OCI-LY7 (cell line): ENCODE measurements at regions not wholly inside any gene's neighbourhood (a gene's known extent, or its start where the extent isn't known, plus 50 kb on each side); places are given as distances from the start of the nearest gene placed in this dataset.

Experiments
- BruUV-seq: library from RNA; stranded (reverse); fragments of 400-500 nt; replicated peaks from 2 replicates; lab custom pipeline; 2021; lab: Mats Ljungman, UMichigan
- CTCF ChIA-PET: fragments of 300-600 bp; sonication (Branson Sonifier 250); formaldehyde crosslinking; loops from one replicate; lab custom pipeline; 2022; ENCODE audit warnings: antibody characterized with exemption; ENCODE audit not compliant: unreplicated experiment; lab: Charles Lee
- POLR2A ChIA-PET: fragments of 300-600 bp; sonication (Branson Sonifier 250); formaldehyde crosslinking; loops from one replicate; lab custom pipeline; 2022; ENCODE audit warnings: antibody characterized with exemption; lab: Charles Lee
- DNase-seq: peaks from one replicate; pipeline ENCODE4 v3.0.0-alpha.2; 2015; ENCODE audit warnings: low spot score
- H2AFZ ChIP-seq: fragments of 200-600 bp; sonication (generic), shearing (Covaris generic); 2 replicates; pipeline ENCODE4 v1.6.1; 2014; ENCODE audit warnings: mild to moderate bottlenecking, antibody characterized with exemption, low read length, moderate library complexity
- H3K27ac ChIP-seq: fragments of 200-600 bp; sonication (generic); 2 replicates; pipeline ENCODE4 v1.5.1; 2014; ENCODE audit warnings: mixed run types, low read depth, mild to moderate bottlenecking, moderate library complexity, low read length, inconsistent platforms; ENCODE audit not compliant: poor library complexity, severe bottlenecking
- H3K36me3 ChIP-seq: fragments of 200-600 bp; sonication (generic); 2 replicates; pipeline ENCODE4 v1.6.1; 2014; ENCODE audit warnings: mild to moderate bottlenecking, antibody characterized with exemption, low read length, moderate library complexity, mixed read lengths; ENCODE audit not compliant: insufficient read depth
- H3K4me1 ChIP-seq: fragments of 200-600 bp; sonication (generic); 2 replicates; pipeline ENCODE4 v1.5.1; 2014; ENCODE audit warnings: mild to moderate bottlenecking, low read length; ENCODE audit not compliant: insufficient read depth, poor library complexity, severe bottlenecking
- H3K4me2 ChIP-seq: fragments of 200-600 bp; sonication (generic); 2 replicates; pipeline ENCODE4 v1.6.1; 2014; ENCODE audit warnings: mild to moderate bottlenecking, low read length
- H3K4me3 ChIP-seq: fragments of 200-600 bp; sonication (generic); 2 replicates; pipeline ENCODE4 v1.5.1; 2014; ENCODE audit warnings: mild to moderate bottlenecking, low read depth, low read length; ENCODE audit not compliant: poor library complexity, severe bottlenecking
- H3K79me2 ChIP-seq: fragments of 200-600 bp; sonication (generic); 2 replicates; pipeline ENCODE4 v1.6.1; 2016; ENCODE audit warnings: low read depth, mild to moderate bottlenecking, low read length, moderate library complexity, mixed read lengths; ENCODE audit not compliant: insufficient read depth
- H3K9me2 ChIP-seq: fragments of 200-600 bp; sonication (generic); 2 replicates; pipeline ENCODE4 v1.6.1; 2016; ENCODE audit warnings: mild to moderate bottlenecking, low read length, mixed read lengths; ENCODE audit not compliant: insufficient read depth
- H3K9me3 ChIP-seq: fragments of 200-600 bp; sonication (generic); 2 replicates; pipeline ENCODE4 v1.6.1; 2014; ENCODE audit warnings: mild to moderate bottlenecking, mixed run types, low read length, mixed read lengths
- H4K20me1 ChIP-seq: fragments of 200-600 bp; sonication (generic); 2 replicates; pipeline ENCODE4 v1.6.1; 2014; ENCODE audit warnings: mild to moderate bottlenecking, antibody characterized with exemption, low read length, moderate library complexity, mixed read lengths; ENCODE audit not compliant: insufficient read depth
- EZH2phosphoT487 ChIP-seq: fragments of 200-600 bp; sonication (generic); IDR thresholded peaks from 2 replicates; pipeline ENCODE4 v1.6.1; 2018; ENCODE audit warnings: low read depth, borderline replicate concordance, mild to moderate bottlenecking, mixed run types, antibody characterized with exemption, low read length, moderate library complexity, mixed read lengths
- intact Hi-C: fragments of 100-400 bp; cut with micrococcal nuclease; formaldehyde crosslinking; loops from one replicate; pipeline ENCODE4 v1.10.0; 2022; ENCODE audit not compliant: unreplicated experiment
- TF ChIP-seq, protein P1 (sequence below): fragments of 200-600 bp; sonication (generic); conservative IDR thresholded peaks from 2 replicates; pipeline ENCODE4 v1.5.1; 2014; ENCODE audit warnings: mild to moderate bottlenecking, antibody characterized with exemption, low read length, moderate library complexity, mixed read lengths

DNA sequence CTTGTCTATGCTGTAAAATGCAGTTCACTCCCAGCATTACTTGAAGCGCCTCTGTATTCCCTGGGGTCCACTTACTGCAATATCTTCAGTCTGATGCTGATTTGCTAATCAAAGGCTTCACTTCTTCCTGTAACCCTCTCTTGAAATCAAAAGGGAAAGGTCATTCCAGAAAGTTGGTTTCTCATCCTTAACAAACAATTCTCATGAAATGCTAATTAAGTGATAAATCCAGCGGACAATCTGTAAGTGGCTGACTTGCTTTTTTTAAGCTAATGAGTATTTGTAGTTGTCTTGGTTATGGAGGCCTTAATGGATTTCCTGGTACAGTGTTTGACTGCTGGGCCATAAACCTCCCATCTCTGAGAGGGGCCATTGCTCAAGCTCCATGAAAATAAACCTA, 499.6 kb upstream of the HS6ST1 start:
- DNase-seq: no peak
- Histone ChIP-seq H2AFZ (no peak overlapping the region), H3K9me2 (no peaks in the 10 kb centered on the region), H3K4me1 (no peaks in the 10 kb centered on the region), H3K9me3 (no peaks in the 10 kb centered on the region), H4K20me1 (no peaks in the 10 kb centered on the region), H3K79me2 (no peaks in the 10 kb centered on the region), H3K4me3 (no peak overlapping the region), H3K27ac (no peak overlapping the region), H3K36me3 (no peaks in the 10 kb centered on the region), H3K4me2 (no peak overlapping the region)
- POLR2A ChIA-PET: interaction anchor here (0.5 kb wide), 1 partner anchor 38 kb away, joined by 3 read pairs; no protein-coding TSS in a partner anchor
- intact Hi-C loops: no loop called here
- CTCF ChIA-PET: no interaction called here
- TF ChIP-seq, protein P1, sequence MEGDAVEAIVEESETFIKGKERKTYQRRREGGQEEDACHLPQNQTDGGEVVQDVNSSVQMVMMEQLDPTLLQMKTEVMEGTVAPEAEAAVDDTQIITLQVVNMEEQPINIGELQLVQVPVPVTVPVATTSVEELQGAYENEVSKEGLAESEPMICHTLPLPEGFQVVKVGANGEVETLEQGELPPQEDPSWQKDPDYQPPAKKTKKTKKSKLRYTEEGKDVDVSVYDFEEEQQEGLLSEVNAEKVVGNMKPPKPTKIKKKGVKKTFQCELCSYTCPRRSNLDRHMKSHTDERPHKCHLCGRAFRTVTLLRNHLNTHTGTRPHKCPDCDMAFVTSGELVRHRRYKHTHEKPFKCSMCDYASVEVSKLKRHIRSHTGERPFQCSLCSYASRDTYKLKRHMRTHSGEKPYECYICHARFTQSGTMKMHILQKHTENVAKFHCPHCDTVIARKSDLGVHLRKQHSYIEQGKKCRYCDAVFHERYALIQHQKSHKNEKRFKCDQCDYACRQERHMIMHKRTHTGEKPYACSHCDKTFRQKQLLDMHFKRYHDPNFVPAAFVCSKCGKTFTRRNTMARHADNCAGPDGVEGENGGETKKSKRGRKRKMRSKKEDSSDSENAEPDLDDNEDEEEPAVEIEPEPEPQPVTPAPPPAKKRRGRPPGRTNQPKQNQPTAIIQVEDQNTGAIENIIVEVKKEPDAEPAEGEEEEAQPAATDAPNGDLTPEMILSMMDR: no peak
- no peak for TF ChIP-seq EZH2phosphoT487
- BruUV-seq: no TSS peak

DNA sequence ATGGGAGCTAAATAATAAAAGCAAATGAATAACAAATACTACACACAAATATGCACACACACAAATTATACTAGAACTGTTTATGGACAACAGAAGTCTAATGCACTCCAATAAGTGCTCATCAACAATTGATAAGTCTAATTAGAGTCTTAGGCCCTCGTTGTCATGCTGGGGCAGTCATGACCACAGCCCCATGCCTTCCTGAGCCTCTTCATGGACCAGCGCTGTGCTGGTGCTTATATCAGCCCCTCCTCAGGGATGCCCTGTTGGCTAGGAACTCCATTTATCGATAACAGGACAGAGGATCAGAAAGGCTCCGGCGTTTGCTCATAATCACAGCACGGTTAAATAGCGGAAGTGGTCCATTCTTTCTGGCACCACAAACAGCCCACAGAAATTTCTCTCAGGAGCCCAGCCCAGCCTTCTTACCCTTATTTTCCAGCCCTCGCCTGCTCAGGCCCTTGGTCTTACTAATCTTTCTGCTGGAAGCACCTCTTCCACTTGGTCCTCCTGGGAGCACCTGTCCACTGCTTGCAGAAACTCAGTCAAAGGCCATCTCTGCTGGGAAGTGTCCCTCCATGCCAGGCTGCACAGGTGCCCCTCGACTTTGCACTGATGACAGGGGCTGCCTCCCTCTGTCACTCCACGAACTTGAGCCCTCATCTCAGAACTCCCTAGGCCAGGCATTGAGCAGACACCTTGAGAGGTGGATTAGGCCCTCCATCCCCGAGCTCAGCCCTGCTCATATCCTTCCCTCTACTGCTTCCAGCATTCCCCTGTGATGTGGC, 500.2 kb upstream of the HS6ST1 start:
- no peak for DNase-seq
- Histone ChIP-seq H2AFZ (no peak overlapping the region), H3K4me1 (no peaks in the 10 kb centered on the region), H3K4me3 (no peak overlapping the region), H4K20me1 (no peaks in the 10 kb centered on the region), H3K27ac (no peak overlapping the region), H3K79me2 (no peaks in the 10 kb centered on the region), H3K36me3 (no peaks in the 10 kb centered on the region), H3K4me2 (no peak overlapping the region), H3K9me3 (no peaks in the 10 kb centered on the region), H3K9me2 (no peaks in the 10 kb centered on the region)
- intact Hi-C loops: no loop called here
- no TSS peak for BruUV-seq
- TF ChIP-seq EZH2phosphoT487: no peak
- CTCF ChIA-PET: no interaction called here
- POLR2A ChIA-PET: no interaction called here

DNA sequence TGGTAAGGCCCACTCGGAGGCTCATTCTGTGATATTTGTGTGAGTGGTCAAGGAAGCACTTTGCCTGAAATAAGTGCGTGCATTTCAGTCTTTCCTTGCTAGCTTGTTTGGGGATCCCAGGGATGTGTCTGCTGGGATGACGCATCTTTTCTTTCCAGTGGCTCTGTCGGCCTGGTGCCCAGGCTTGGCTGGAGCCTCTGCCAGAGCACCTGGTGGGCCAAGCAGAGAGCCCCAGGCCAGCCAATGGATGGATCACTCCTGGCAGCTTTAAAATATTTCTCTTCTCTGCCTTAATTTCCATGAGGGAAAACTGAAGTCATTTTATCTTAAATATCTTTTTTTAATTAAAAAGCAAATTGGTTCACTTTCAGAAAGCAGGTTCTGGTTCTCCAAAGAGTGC, 501.8 kb upstream of the HS6ST1 start:
- Histone ChIP-seq H4K20me1 (no peaks in the 10 kb centered on the region), H3K27ac (no peak overlapping the region), H3K4me3 (no peak overlapping the region), H3K9me3 (no peaks in the 10 kb centered on the region), H3K36me3 (no peaks in the 10 kb centered on the region), H2AFZ (no peak overlapping the region), H3K79me2 (no peaks in the 10 kb centered on the region), H3K4me2 (no peak overlapping the region), H3K4me1 (no peaks in the 10 kb centered on the region), H3K9me2 (no peaks in the 10 kb centered on the region)
- TF ChIP-seq, protein P1: no peak
- no peak for TF ChIP-seq EZH2phosphoT487
- CTCF ChIA-PET: no interaction called here
- POLR2A ChIA-PET: no interaction called here
- intact Hi-C loops: no loop called here
- no TSS peak for BruUV-seq
- DNase-seq: no peak
